DOHH2 (cell line): ENCODE measurements at regions not wholly inside any gene's neighbourhood (a gene's known extent, or its start where the extent isn't known, plus 50 kb on each side); places are given as distances from the start of the nearest gene placed in this dataset.

ENCODE experiments used
- EZH2phosphoT487 ChIP-seq: fragments of 200-600 bp; sonication (generic); IDR thresholded peaks from 2 replicates; pipeline ENCODE4 v1.6.1; 2017; ENCODE audit warnings: borderline replicate concordance, mild to moderate bottlenecking, antibody characterized with exemption, low read length, moderate library complexity, mixed read lengths
- TF ChIP-seq, protein P1 (sequence below): fragments of 200-600 bp; sonication (generic); IDR thresholded peaks from one replicate; pipeline ENCODE4 v1.5.1; 2014; ENCODE audit warnings: antibody characterized with exemption, mild to moderate bottlenecking, low read depth, low read length; ENCODE audit not compliant: poor library complexity, severe bottlenecking

- TF ChIP-seq, protein P1, sequence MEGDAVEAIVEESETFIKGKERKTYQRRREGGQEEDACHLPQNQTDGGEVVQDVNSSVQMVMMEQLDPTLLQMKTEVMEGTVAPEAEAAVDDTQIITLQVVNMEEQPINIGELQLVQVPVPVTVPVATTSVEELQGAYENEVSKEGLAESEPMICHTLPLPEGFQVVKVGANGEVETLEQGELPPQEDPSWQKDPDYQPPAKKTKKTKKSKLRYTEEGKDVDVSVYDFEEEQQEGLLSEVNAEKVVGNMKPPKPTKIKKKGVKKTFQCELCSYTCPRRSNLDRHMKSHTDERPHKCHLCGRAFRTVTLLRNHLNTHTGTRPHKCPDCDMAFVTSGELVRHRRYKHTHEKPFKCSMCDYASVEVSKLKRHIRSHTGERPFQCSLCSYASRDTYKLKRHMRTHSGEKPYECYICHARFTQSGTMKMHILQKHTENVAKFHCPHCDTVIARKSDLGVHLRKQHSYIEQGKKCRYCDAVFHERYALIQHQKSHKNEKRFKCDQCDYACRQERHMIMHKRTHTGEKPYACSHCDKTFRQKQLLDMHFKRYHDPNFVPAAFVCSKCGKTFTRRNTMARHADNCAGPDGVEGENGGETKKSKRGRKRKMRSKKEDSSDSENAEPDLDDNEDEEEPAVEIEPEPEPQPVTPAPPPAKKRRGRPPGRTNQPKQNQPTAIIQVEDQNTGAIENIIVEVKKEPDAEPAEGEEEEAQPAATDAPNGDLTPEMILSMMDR = no peak
- TF ChIP-seq EZH2phosphoT487 = no peak
These were observed 70.1 kb downstream of the FBXO4 start for GRCh38 chr5:41995193-41995592.
